Heart right ventricle (tissue), 16 donors: ENCODE measurements at regions not wholly inside any gene's neighbourhood (a gene's known extent, or its start where the extent isn't known, plus 50 kb on each side); places are given as distances from the start of the nearest gene placed in this dataset.
"Not testable (repeated sequence)": the region's sequence is repeated elsewhere in the genome, so short reads cannot be mapped to it uniquely, and the experiment has no call there.

Source experiments
- ATAC-seq, 8 donors: fragments of 200-7000 bp; cut with Tn5 transposase; one replicate each; pipeline ENCODE4 v1.9.1; 2020; ENCODE audit warnings: mild to moderate bottlenecking in 8 of 8, moderate library complexity in 8 of 8, moderate number of reproducible peaks in 1 of 8
- DNase-seq, 2 donors: peaks; one replicate each; pipeline ENCODE4 v3.0.0-alpha.2; 2020
- H3K27ac ChIP-seq, 10 donors: fragments of 200-600 bp; sonication (generic) in 2 of 10; one replicate each; pipeline versions ENCODE4 v1.5.0 to v1.8.0; 2020 to 2022; ENCODE audit warnings: mild to moderate bottlenecking in 3 of 10
- H3K27me3 ChIP-seq, 7 donors: fragments of 200-600 bp; one replicate each; pipeline ENCODE4 v1.8.0; 2021 to 2022; ENCODE audit warnings: mild to moderate bottlenecking in 2 of 7
- H3K36me3 ChIP-seq, 9 donors: fragments of 200-600 bp; sonication (generic) in 1 of 9; one replicate each; pipeline versions ENCODE4 v1.5.0 to v1.8.0; 2020 to 2022; ENCODE audit warnings: mild to moderate bottlenecking in 2 of 9
- H3K4me1 ChIP-seq, 9 donors: fragments of 200-600 bp; sonication (generic) in 1 of 9; one replicate each; pipeline versions ENCODE4 v1.5.0 to v1.8.0; 2020 to 2022; ENCODE audit warnings: mild to moderate bottlenecking in 4 of 9
- H3K4me3 ChIP-seq, 10 donors: fragments of 200-600 bp; sonication (generic) in 2 of 10; one replicate each; pipeline versions ENCODE4 v1.5.0 to v1.8.0; 2020 to 2022; ENCODE audit warnings: mild to moderate bottlenecking in 7 of 10, moderate library complexity in 2 of 10
- H3K9me3 ChIP-seq, 11 donors: fragments of 200-600 bp in 10 of 11; sonication (generic) in 2 of 11; one replicate each; pipeline versions ENCODE4 v1.5.0 to v1.8.0; 2013 to 2022; ENCODE audit warnings: mild to moderate bottlenecking in 2 of 11, control low read depth in 1 of 11, moderate library complexity in 1 of 11
- CTCF ChIP-seq, 9 donors: fragments of 200-600 bp; sonication (generic) in 2 of 9; IDR thresholded peaks; one replicate each; pipeline versions ENCODE4 v1.5.0 to v1.8.0; 2021 to 2022; ENCODE audit warnings: antibody characterized with exemption in 9 of 9, mild to moderate bottlenecking in 5 of 9, moderate library complexity in 1 of 9
- WGBS, 2 donors: extraction: QIAGEN DNeasy Blood & Tissue Kit; methylation state at CpG; one replicate each; pipeline ENCODE4 v1.1.7; 2013; ENCODE audit warnings: inconsistent platforms in 1 of 2; 5-methylcytosine and 5-hydroxymethylcytosine counted together
- intact Hi-C, 10 donors: fragments of 100-400 bp; cut with DNase I; formaldehyde crosslinking; loops; one replicate each; pipeline versions ENCODE4 v1.11.1 to v1.14.2; 2022
- donor health status: Arrhythmogenic right ventricular cardiomyopathy.
- donor health status: ischemic (EF 13 %, LVEDD 7.1; RV severe dilation, severe dysfunction).
- donor health status: healthy with polysubstance abuse.
- donor health status: DM: no; HTN: yes; CAD: no.
- donor health status: DM: no; HTN: no; CAD: no.
- donor health status: ischemic (EF 25% LVEDD 6.9; RV normal size, moderate dysfunction).
- donor health status: ischemic (EF 25% LVEDD 5.7; RV mildly dilated, moderate dysfunction).
- donor health status: healthy.
- donor health status: DM: yes; HTN: yes; CAD: no.
- donor health status: Ischemic cardiomyopathy.
- donor health status: ischemic (EF 35%, LVEDD 5.7; RV mildly dilated, moderate dysfunction).
- donor health status: nonischemic (EF 11% LVEDD 7.7; RV severe dilation, severe dysfunction).
- donor health status: DM: yes; HTN: yes; CAD: no.
- donor health status: PGD.
- donor health status: ischemic (EF 29% LVEDD 5.4; RV normal size, mild dysfunction).
- donor health status: nonischemic (EF 23%, LVEDD 6.1; RV moderate dilation, normal function).

DNA sequence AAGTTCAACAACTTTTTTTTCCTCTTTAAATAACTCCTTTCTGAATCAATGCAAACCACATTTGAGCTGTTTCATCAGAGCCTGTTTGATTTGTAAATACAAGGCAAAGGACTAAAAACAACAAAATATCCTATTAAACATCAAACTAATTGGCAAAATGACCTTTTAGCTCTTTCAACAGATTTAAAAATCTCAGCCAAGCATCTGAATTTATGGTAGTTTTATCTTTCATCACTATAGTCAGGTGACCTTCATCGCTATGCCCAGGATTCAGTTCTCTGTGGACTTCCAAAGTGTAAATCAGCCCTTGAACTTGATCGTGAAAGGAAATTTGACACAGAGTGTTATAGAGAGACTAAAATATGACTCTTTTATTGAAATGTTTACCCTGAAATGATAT lies 1554.5 kb upstream of the FLRT2 start:
- Histone ChIP-seq H3K27ac (peak overlapping the region in 6 of 10 donors; percentile 11 to 69 (median 36)), H3K9me3 (no peaks in the 10 kb centered on the region), H3K27me3 (no peaks in the 10 kb centered on the region), H3K4me1 (peaks cover 0 to 26% (median 14%) of the 10 kb centered on the region in 9 donors), H3K36me3 (no peaks in the 10 kb centered on the region), H3K4me3 (no peak overlapping the region)
- ATAC-seq: peak in 3 of 8 donors; percentile 14 to 45 (median 27)
- intact Hi-C loops: no loop called here
- DNase-seq: no peak
- TF ChIP-seq CTCF (IDR thresholded peaks at IDR 0.05): no peak
- 19 to 33% methylated on average over 2 of the region's 2 CpGs for WGBS, 2 donors

DNA sequence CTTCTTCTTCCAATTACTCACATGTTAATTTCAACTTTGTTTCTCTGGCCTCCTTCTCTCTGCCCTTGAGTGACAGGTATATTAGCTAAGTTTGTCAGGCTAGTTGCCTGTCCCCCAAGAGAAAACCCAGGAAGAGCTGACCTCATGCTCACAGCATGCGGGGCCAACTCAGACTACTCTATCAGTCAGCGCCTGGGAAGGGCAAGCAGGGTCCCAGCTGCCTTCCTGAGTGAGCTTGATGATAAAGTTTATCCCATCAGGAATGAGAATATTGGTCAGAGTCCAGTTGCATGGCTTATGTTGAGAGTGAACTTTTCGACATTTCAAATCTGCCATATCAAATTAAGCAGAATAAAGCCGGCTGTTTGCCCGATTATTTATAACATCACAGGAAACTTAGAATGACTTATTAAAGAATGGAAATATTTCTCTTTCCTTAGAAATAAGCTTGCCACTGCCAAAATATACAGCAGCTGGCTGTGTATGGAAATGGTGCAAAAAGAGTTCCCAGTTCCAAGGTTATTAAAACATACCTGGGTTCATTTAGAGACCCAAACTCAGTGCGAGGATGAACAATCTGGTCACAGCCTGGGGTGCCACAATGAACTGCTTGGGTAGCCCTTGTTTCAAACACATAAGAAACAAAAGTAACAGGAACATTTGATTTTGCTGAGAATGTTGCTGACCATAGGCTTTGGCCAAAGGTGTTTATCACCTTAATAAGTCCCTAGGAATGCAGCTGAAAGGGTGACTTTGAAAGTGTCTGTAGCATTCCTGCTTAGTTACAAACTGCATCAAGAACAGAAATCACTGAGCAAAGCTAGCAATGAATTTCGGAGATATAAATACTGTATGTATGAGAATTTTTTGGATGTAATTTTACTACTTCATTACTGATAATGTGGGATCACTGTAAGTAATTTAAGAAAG lies 1553.8 kb upstream of the FLRT2 start:
- intact Hi-C loops: no loop called here
- no peaks in the 10 kb centered on the region for H3K36me3 ChIP-seq
- H3K4me3 ChIP-seq: no peak overlapping the region
- ATAC-seq (peak; percentile 86 to 99 (median 92)), DNase-seq (peak; percentile 48 to 56)
- H3K27me3 ChIP-seq: no peaks in the 10 kb centered on the region
- H3K9me3 ChIP-seq: no peaks in the 10 kb centered on the region
- peak overlapping the region in 6 of 10 donors; percentile 11 to 69 (median 37) for H3K27ac ChIP-seq
- WGBS, 2 donors: 10 to 16% methylated on average over 7 of the region's 7 CpGs
- TF ChIP-seq CTCF (IDR thresholded peaks at IDR 0.05): no peak
- H3K4me1 ChIP-seq: peaks cover 0 to 26% (median 14%) of the 10 kb centered on the region in 9 donors

- H3K27ac ChIP-seq: no peak overlapping the region
- 95 to 96% methylated on average over 5 of the region's 5 CpGs for whole genome bisulfite sequencing, 2 donors
- no peak for TF ChIP-seq CTCF (IDR thresholded peaks at IDR 0.05)
Observed at GRCh38 chr14:83977583-83977982, 1552.4 kb upstream of the FLRT2 start.

GRCh38 chr14:83981676-83982258 lies 1548.2 kb upstream of the FLRT2 start:
- intact Hi-C loops, H3K36me3 ChIP-seq, ATAC-seq, H3K4me1 ChIP-seq, DNase-seq, H3K4me3 ChIP-seq, H3K27ac ChIP-seq, H3K27me3 ChIP-seq: not testable (repeated sequence)
- peaks cover 0 to 11% (median 0%) of the 10 kb centered on the region in 11 donors for H3K9me3 ChIP-seq
- WGBS, 2 donors: 89 to 91% methylated on average over 3 of the region's 3 CpGs

More at GRCh38 chr14:83977583-83977982, 1552.4 kb upstream of the FLRT2 start:
- Histone ChIP-seq H3K27me3 (no peaks in the 10 kb centered on the region), H3K36me3 (no peaks in the 10 kb centered on the region), H3K4me3 (no peak overlapping the region), H3K4me1 (peaks cover 0 to 26% (median 14%) of the 10 kb centered on the region in 9 donors), H3K9me3 (no peaks in the 10 kb centered on the region)
- no peak for DNase-seq
- ATAC-seq: no peak
- intact Hi-C loops: no loop called here
